ENCODE measurements at regions not wholly inside any gene's neighbourhood (a gene's known extent, or its start where the extent isn't known, plus 50 kb on each side); places are given as distances from the start of the nearest gene placed in this dataset.

- H3K36me3 ChIP-seq (ENCODE audit: insufficient read depth, low read length) = no peaks in the 10 kb centered on the region
- H3K79me2 ChIP-seq (ENCODE audit: insufficient read depth, low read length) = no peaks in the 10 kb centered on the region
- H3K4me1 ChIP-seq (ENCODE audit: insufficient read depth, low read length, poor library complexity, severe bottlenecking) = no peaks in the 10 kb centered on the region
- H3K9ac ChIP-seq (ENCODE audit: low read depth, low read length, poor library complexity, severe bottlenecking) = no peak overlapping the region
- H4K20me1 ChIP-seq (ENCODE audit: insufficient read depth, low read length, poor library complexity, severe bottlenecking) = no peaks in the 10 kb centered on the region
- TF ChIP-seq EZH2phosphoT487 (IDR thresholded peaks at IDR 0.05; ENCODE audit: borderline replicate concordance) = no peak
- H3K9me3 ChIP-seq (ENCODE audit: insufficient read depth, low read depth, low read length) = no peaks in the 10 kb centered on the region
- no peaks in the 10 kb centered on the region for H3K27me3 ChIP-seq (ENCODE audit: insufficient read depth, low read length, poor library complexity, severe bottlenecking)
- H3F3A ChIP-seq (ENCODE audit: low read depth) = no peaks in the 10 kb centered on the region
- H3K9me2 ChIP-seq (replicated peaks; ENCODE audit: low read depth, low read length) = no peaks in the 10 kb centered on the region
- H2AFZ ChIP-seq (ENCODE audit: low read length) = no peak overlapping the region
- no peak overlapping the region for H3K4me2 ChIP-seq (ENCODE audit: low read depth, low read length, poor library complexity, severe bottlenecking)
- H3K4me3 ChIP-seq (ENCODE audit: low read length, poor library complexity, severe bottlenecking) = no peak overlapping the region
These were observed 127.4 kb upstream of the POF1B start for GRCh38 chrX:85506871-85507270.

- Histone ChIP-seq H3K36me3 (ENCODE audit: insufficient read depth, low read length) (no peaks in the 10 kb centered on the region), H3K9me3 (ENCODE audit: insufficient read depth, low read depth, low read length) (no peaks in the 10 kb centered on the region), H2AFZ (ENCODE audit: low read length) (no peak overlapping the region), H3K4me2 (ENCODE audit: low read depth, low read length, poor library complexity, severe bottlenecking) (no peak overlapping the region), H3K79me2 (ENCODE audit: insufficient read depth, low read length) (no peaks in the 10 kb centered on the region), H3K4me3 (ENCODE audit: low read length, poor library complexity, severe bottlenecking) (no peak overlapping the region), H3F3A (ENCODE audit: low read depth) (no peaks in the 10 kb centered on the region), H3K9me2 (replicated peaks; ENCODE audit: low read depth, low read length) (no peaks in the 10 kb centered on the region), H3K4me1 (ENCODE audit: insufficient read depth, low read length, poor library complexity, severe bottlenecking) (no peaks in the 10 kb centered on the region), H4K20me1 (ENCODE audit: insufficient read depth, low read length, poor library complexity, severe bottlenecking) (no peaks in the 10 kb centered on the region), H3K27me3 (ENCODE audit: insufficient read depth, low read length, poor library complexity, severe bottlenecking) (no peaks in the 10 kb centered on the region), H3K9ac (ENCODE audit: low read depth, low read length, poor library complexity, severe bottlenecking) (no peak overlapping the region)
- no peak for TF ChIP-seq EZH2phosphoT487 (IDR thresholded peaks at IDR 0.05; ENCODE audit: borderline replicate concordance)
- TF ChIP-seq, protein P1, sequence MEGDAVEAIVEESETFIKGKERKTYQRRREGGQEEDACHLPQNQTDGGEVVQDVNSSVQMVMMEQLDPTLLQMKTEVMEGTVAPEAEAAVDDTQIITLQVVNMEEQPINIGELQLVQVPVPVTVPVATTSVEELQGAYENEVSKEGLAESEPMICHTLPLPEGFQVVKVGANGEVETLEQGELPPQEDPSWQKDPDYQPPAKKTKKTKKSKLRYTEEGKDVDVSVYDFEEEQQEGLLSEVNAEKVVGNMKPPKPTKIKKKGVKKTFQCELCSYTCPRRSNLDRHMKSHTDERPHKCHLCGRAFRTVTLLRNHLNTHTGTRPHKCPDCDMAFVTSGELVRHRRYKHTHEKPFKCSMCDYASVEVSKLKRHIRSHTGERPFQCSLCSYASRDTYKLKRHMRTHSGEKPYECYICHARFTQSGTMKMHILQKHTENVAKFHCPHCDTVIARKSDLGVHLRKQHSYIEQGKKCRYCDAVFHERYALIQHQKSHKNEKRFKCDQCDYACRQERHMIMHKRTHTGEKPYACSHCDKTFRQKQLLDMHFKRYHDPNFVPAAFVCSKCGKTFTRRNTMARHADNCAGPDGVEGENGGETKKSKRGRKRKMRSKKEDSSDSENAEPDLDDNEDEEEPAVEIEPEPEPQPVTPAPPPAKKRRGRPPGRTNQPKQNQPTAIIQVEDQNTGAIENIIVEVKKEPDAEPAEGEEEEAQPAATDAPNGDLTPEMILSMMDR (conservative IDR thresholded peaks at IDR 0.05; ENCODE audit: low read length) = no peak
These were observed 126.3 kb upstream of the POF1B start for GRCh38 chrX:85505801-85506200.

- Histone ChIP-seq H3K9me2 (replicated peaks; ENCODE audit: low read depth, low read length) (no peaks in the 10 kb centered on the region), H2AFZ (ENCODE audit: low read length) (no peak overlapping the region), H3K9me3 (ENCODE audit: insufficient read depth, low read depth, low read length) (no peaks in the 10 kb centered on the region), H3K4me3 (ENCODE audit: low read length, poor library complexity, severe bottlenecking) (no peak overlapping the region), H3K4me2 (ENCODE audit: low read depth, low read length, poor library complexity, severe bottlenecking) (no peak overlapping the region), H3F3A (ENCODE audit: low read depth) (no peaks in the 10 kb centered on the region), H3K9ac (ENCODE audit: low read depth, low read length, poor library complexity, severe bottlenecking) (no peak overlapping the region), H3K4me1 (ENCODE audit: insufficient read depth, low read length, poor library complexity, severe bottlenecking) (no peaks in the 10 kb centered on the region), H3K27me3 (ENCODE audit: insufficient read depth, low read length, poor library complexity, severe bottlenecking) (no peaks in the 10 kb centered on the region), H3K79me2 (ENCODE audit: insufficient read depth, low read length) (no peaks in the 10 kb centered on the region), H4K20me1 (ENCODE audit: insufficient read depth, low read length, poor library complexity, severe bottlenecking) (no peaks in the 10 kb centered on the region), H3K36me3 (ENCODE audit: insufficient read depth, low read length) (no peaks in the 10 kb centered on the region)
- TF ChIP-seq, protein P1 (conservative IDR thresholded peaks at IDR 0.05; ENCODE audit: low read length) = no peak
- no peak for TF ChIP-seq EZH2phosphoT487 (IDR thresholded peaks at IDR 0.05; ENCODE audit: borderline replicate concordance)
These were observed 124.9 kb upstream of the POF1B start for GRCh38 chrX:85504381-85504780.
